ENCODE measurements at regions not wholly inside any gene's neighbourhood (a gene's known extent, or its start where the extent isn't known, plus 50 kb on each side); places are given as distances from the start of the nearest gene placed in this dataset.
"Not testable (repeated sequence)": the region's sequence is repeated elsewhere in the genome, so short reads cannot be mapped to it uniquely, and the experiment has no call there.

DNA sequence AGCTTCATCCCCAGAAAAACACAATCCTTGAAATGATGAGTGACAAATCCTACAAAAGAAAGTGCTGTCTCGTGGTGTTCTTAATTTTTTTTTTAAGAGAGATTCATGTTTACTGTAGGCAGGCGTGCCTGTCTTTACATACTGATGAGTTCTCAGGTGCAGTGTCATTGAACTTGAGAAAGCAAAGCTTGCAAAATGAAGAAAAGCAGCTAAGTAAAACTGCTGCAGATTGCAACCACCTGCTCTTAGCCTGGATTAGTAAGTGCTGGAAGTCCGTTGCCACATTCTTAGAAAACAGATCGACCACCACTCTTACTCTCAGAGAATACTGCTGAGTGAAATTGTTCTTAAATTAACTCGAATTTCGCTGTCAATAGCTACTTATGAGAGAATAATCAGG lies 854.6 kb downstream of the TRIML1 start:
- Mint-ChIP-seq H3K27ac (no peak overlapping the region), H3K36me3 (no peaks in the 10 kb centered on the region), H3K4me1 (no peaks in the 10 kb centered on the region), H3K4me3 (no peak overlapping the region), H3K9me3 (peaks cover 8 to 23% (median 21%) of the 10 kb centered on the region in 3 donors), H3K27me3 (no peaks in the 10 kb centered on the region)
- H3K27me3 ChIP-seq (replicated peaks in 1 of 2; ENCODE audit: control insufficient read depth in 2 of 2, extremely low read depth in 1 of 2, insufficient read depth in 2 of 2, low read length in 1 of 2): no peaks in the 10 kb centered on the region
- no peak overlapping the region for H3K4me3 ChIP-seq (ENCODE audit: control insufficient read depth in 1 of 2, extremely low read depth in 1 of 2, low read length in 1 of 2)
- ATAC-seq (replicated peaks in 1 of 4): no peak
- no peak overlapping the region for H3K27ac ChIP-seq (ENCODE audit: low read length)
- no peaks in the 10 kb centered on the region for H3K4me1 ChIP-seq (ENCODE audit: control insufficient read depth in 1 of 2, extremely low read depth in 1 of 2, insufficient read depth in 2 of 2, low read length in 2 of 2)
- H3K36me3 ChIP-seq (ENCODE audit: control insufficient read depth in 2 of 2, extremely low read depth in 1 of 2, insufficient read depth in 1 of 2, low read length in 1 of 2): no peaks in the 10 kb centered on the region
- no peak for DNase-seq
- WGBS (ENCODE audit: insufficient coverage): no CpG with 5 or more reads among the region's 6 CpGs
- H3K9me3 ChIP-seq: no peaks in the 10 kb centered on the region
- CTCF ChIA-PET: no interaction called here
- POLR2A ChIA-PET: no interaction called here

DNA sequence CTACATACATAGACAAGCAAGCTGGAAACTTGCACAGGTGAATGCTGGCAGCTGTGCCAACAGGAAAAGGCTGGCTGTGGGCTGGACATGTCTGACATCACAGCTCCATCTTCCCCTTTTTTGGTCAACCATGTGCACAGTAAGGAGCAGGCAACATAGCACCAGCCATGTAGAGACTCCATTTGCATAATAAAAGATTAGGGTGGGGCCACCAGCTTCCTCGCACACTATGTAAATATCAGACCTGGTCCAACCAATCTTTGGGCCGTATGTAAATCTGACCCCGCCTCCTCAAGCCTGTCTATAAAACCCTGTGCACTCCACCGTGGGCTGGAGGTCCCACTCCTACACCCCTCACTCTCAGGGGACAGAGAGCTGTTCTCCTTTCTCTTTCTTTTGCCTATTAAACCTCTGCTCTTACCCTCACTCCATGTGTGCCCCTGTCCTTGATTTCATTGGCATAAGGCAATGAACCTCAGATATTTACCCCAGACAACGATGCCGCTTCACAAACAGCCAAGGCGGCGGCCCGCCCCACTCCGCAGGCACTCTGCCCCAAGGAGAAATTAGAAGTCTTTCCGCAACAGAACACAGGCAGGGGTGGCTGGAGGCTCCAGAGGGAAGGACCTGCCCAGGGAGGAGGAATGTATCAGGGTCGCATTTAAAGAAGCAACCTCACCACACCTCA lies 862.2 kb downstream of the TRIML1 start:
- H3K4me1 ChIP-seq (ENCODE audit: control insufficient read depth in 1 of 2, extremely low read depth in 1 of 2, insufficient read depth in 2 of 2, low read length in 2 of 2): no peaks in the 10 kb centered on the region
- no peak overlapping the region for H3K4me3 ChIP-seq (ENCODE audit: control insufficient read depth in 1 of 2, extremely low read depth in 1 of 2, low read length in 1 of 2)
- no peaks in the 10 kb centered on the region for H3K36me3 ChIP-seq (ENCODE audit: control insufficient read depth in 2 of 2, extremely low read depth in 1 of 2, insufficient read depth in 1 of 2, low read length in 1 of 2)
- H3K27ac ChIP-seq (ENCODE audit: low read length): no peak overlapping the region
- Mint-ChIP-seq H3K4me1 (no peaks in the 10 kb centered on the region), H3K36me3 (no peaks in the 10 kb centered on the region), H3K4me3 (no peak overlapping the region), H3K27ac (no peak overlapping the region), H3K27me3 (no peaks in the 10 kb centered on the region), H3K9me3 (peaks cover 18 to 31% (median 26%) of the 10 kb centered on the region in 3 donors)
- DNase-seq: no peak
- no peaks in the 10 kb centered on the region for H3K27me3 ChIP-seq (replicated peaks in 1 of 2; ENCODE audit: control insufficient read depth in 2 of 2, extremely low read depth in 1 of 2, insufficient read depth in 2 of 2, low read length in 1 of 2)
- 90% methylated on average over 8 of the region's 12 CpGs for WGBS (ENCODE audit: insufficient coverage)
- ATAC-seq (replicated peaks in 1 of 4): no peak
- no peaks in the 10 kb centered on the region for H3K9me3 ChIP-seq
- ChIA-PET POLR2A (no interaction called here), CTCF (no interaction called here)

DNA sequence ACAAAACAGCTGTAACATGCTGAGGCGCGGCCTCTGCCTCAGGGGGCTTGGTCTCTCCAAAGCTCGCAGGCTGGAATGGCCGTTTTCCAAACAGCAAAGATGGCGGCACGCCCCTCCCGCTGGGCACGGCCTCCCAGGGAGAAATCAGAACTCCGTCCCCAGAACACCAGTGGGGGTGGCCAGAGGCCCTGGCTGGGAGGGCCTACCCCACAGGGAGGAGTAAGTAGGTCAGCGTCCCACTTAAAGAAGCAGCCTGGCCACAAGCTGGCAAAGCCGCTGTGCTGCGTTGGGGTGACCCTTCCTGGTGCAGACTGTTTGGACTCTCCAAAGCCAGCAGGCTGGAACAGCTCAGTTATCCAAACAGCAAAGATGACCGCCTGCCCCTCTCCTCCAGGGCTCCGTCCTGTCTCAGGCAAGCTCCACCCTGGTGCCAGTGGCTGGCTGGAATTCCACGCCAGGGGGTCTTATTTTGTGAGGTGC lies 862.8 kb downstream of the TRIML1 start:
- CTCF ChIA-PET: no interaction called here
- DNase-seq: no peak
- H3K4me3 Mint-ChIP-seq: no peak overlapping the region
- 96% methylated on average over 13 of the region's 15 CpGs for WGBS (ENCODE audit: insufficient coverage)
- H3K4me3 ChIP-seq (ENCODE audit: control insufficient read depth in 1 of 2, extremely low read depth in 1 of 2, low read length in 1 of 2): no peak overlapping the region
- no peaks in the 10 kb centered on the region for H3K36me3 Mint-ChIP-seq
- H3K9me3 Mint-ChIP-seq: peaks cover 17 to 29% (median 20%) of the 10 kb centered on the region in 3 donors
- H3K27me3 Mint-ChIP-seq: no peaks in the 10 kb centered on the region
- no peak overlapping the region for H3K27ac Mint-ChIP-seq
- no peaks in the 10 kb centered on the region for H3K4me1 ChIP-seq (ENCODE audit: control insufficient read depth in 1 of 2, extremely low read depth in 1 of 2, insufficient read depth in 2 of 2, low read length in 2 of 2)
- ATAC-seq (replicated peaks in 1 of 4): no peak
- POLR2A ChIA-PET: no interaction called here
- H3K4me1 Mint-ChIP-seq: no peaks in the 10 kb centered on the region
- no peaks in the 10 kb centered on the region for H3K27me3 ChIP-seq (replicated peaks in 1 of 2; ENCODE audit: control insufficient read depth in 2 of 2, extremely low read depth in 1 of 2, insufficient read depth in 2 of 2, low read length in 1 of 2)
- no peaks in the 10 kb centered on the region for H3K36me3 ChIP-seq (ENCODE audit: control insufficient read depth in 2 of 2, extremely low read depth in 1 of 2, insufficient read depth in 1 of 2, low read length in 1 of 2)
- no peak overlapping the region for H3K27ac ChIP-seq (ENCODE audit: low read length)
- H3K9me3 ChIP-seq: no peaks in the 10 kb centered on the region

DNA sequence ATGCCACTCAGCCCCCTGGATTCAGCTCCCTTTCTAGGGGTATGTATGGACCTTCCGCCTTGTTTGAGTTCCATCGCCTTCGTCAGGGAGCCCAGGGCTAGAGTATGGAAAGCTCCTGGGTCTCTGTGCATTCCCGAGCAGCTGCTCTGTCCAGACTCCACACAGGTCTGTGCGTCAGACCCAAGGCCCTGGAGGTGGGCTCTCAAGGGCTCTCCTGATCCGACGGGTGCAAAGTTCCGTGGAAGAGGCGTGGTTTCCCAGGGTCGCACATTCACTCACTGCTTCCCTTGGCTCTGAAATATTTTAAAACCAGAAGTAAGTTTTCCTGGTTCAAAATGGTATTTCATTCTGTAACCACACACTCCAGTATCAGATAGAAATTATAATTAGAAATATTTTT lies 863.2 kb downstream of the TRIML1 start:
- H3K27ac ChIP-seq (ENCODE audit: low read length): no peak overlapping the region
- ChIA-PET POLR2A (no interaction called here), CTCF (no interaction called here)
- Mint-ChIP-seq H3K27ac (no peak overlapping the region), H3K36me3 (no peaks in the 10 kb centered on the region), H3K27me3 (no peaks in the 10 kb centered on the region), H3K4me3 (no peak overlapping the region), H3K9me3 (peaks cover 17 to 29% (median 20%) of the 10 kb centered on the region in 3 donors), H3K4me1 (no peaks in the 10 kb centered on the region)
- H3K36me3 ChIP-seq (ENCODE audit: control insufficient read depth in 2 of 2, extremely low read depth in 1 of 2, insufficient read depth in 1 of 2, low read length in 1 of 2): no peaks in the 10 kb centered on the region
- no peak for ATAC-seq (replicated peaks in 1 of 4)
- no peak for DNase-seq
- H3K4me1 ChIP-seq (ENCODE audit: control insufficient read depth in 1 of 2, extremely low read depth in 1 of 2, insufficient read depth in 2 of 2, low read length in 2 of 2): no peaks in the 10 kb centered on the region
- 89% methylated on average over 7 of the region's 10 CpGs for WGBS (ENCODE audit: insufficient coverage)
- H3K27me3 ChIP-seq (replicated peaks in 1 of 2; ENCODE audit: control insufficient read depth in 2 of 2, extremely low read depth in 1 of 2, insufficient read depth in 2 of 2, low read length in 1 of 2): no peaks in the 10 kb centered on the region
- no peak overlapping the region for H3K4me3 ChIP-seq (ENCODE audit: control insufficient read depth in 1 of 2, extremely low read depth in 1 of 2, low read length in 1 of 2)
- H3K9me3 ChIP-seq: no peaks in the 10 kb centered on the region

DNA sequence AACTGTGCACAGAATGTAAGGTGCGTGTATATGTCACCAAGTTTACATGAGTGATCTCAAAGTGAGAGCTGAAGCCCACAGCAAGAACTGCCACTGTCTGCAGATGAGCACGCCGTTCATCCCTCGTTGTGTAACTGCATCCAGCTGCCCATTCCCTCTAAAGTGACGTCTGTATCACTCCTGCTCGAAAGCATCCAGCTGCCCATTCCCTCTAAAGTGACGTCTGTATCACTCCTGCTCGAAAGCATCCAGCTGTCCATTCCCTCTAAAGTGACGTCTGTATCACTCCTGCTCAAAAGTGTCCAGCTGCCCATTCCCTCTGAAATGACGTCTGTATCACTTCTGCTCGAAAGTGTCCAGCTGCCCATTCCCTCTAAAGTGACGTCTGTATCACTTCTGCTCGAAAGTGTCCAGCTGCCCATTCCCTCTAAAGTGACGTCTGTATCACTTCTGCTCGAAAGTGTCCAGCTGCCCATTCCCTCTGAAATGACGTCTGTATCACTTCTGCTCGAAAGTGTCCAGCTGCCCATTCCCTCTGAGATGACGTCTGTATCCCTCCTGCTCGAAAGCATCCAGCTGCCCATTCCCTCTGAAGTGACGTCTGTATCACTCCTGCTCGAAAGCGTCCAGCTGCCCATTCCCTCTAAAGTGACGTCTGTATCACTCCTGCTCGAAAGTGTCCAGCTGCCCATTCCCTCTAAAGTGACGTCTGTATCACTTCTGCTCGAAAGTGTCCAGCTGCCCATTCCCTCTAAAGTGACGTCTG lies 871.4 kb downstream of the TRIML1 start:
- H3K36me3 ChIP-seq (ENCODE audit: control insufficient read depth in 2 of 2, extremely low read depth in 1 of 2, insufficient read depth in 1 of 2, low read length in 1 of 2); CTCF ChIA-PET; DNase-seq; H3K4me1 ChIP-seq (ENCODE audit: control insufficient read depth in 1 of 2, extremely low read depth in 1 of 2, insufficient read depth in 2 of 2, low read length in 2 of 2); H3K27ac ChIP-seq (ENCODE audit: low read length); H3K36me3 Mint-ChIP-seq; H3K27me3 Mint-ChIP-seq; H3K4me1 Mint-ChIP-seq; H3K27ac Mint-ChIP-seq; H3K9me3 ChIP-seq; H3K4me3 ChIP-seq (ENCODE audit: control insufficient read depth in 1 of 2, extremely low read depth in 1 of 2, low read length in 1 of 2); POLR2A ChIA-PET; ATAC-seq (replicated peaks in 1 of 4); H3K27me3 ChIP-seq (replicated peaks in 1 of 2; ENCODE audit: control insufficient read depth in 2 of 2, extremely low read depth in 1 of 2, insufficient read depth in 2 of 2, low read length in 1 of 2); H3K4me3 Mint-ChIP-seq: not testable (repeated sequence)
- H3K9me3 Mint-ChIP-seq: peaks cover 11 to 20% (median 19%) of the 10 kb centered on the region in 3 donors
- WGBS (ENCODE audit: insufficient coverage): 83% methylated on average over 13 of the region's 27 CpGs

DNA sequence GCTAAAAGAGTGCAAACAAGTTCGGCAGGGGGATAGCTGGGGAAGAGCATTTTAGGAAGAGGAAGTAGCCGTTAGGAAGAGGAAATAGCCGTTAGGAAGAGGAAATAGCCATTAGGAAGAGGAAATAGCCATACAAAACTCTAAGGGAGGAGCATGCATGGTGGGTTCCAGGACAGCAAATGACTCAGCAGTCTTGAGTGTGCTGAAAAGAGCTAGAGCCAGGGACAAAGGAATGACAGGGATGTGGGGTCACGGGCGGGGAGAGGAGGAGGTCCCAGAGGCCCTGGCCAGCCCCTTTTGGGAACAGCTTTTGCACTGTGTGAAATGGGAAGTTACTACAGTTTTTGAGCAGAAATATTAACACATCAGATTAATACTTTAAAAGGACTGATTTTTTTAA lies 882.6 kb downstream of the TRIML1 start:
- DNase-seq (no peak), ATAC-seq (replicated peaks in 1 of 4) (no peak)
- no peaks in the 10 kb centered on the region for H3K9me3 ChIP-seq
- Mint-ChIP-seq H3K27me3 (no peaks in the 10 kb centered on the region), H3K27ac (no peak overlapping the region), H3K4me3 (no peak overlapping the region), H3K9me3 (peaks cover 6 to 17% (median 8%) of the 10 kb centered on the region in 3 donors), H3K4me1 (no peaks in the 10 kb centered on the region), H3K36me3 (no peaks in the 10 kb centered on the region)
- 17% methylated on average over 2 of the region's 5 CpGs for WGBS (ENCODE audit: insufficient coverage)
- H3K4me1 ChIP-seq (ENCODE audit: control insufficient read depth in 1 of 2, extremely low read depth in 1 of 2, insufficient read depth in 2 of 2, low read length in 2 of 2): no peaks in the 10 kb centered on the region
- no peak overlapping the region for H3K4me3 ChIP-seq (ENCODE audit: control insufficient read depth in 1 of 2, extremely low read depth in 1 of 2, low read length in 1 of 2)
- ChIA-PET POLR2A (no interaction called here), CTCF (no interaction called here)
- no peaks in the 10 kb centered on the region for H3K27me3 ChIP-seq (replicated peaks in 1 of 2; ENCODE audit: control insufficient read depth in 2 of 2, extremely low read depth in 1 of 2, insufficient read depth in 2 of 2, low read length in 1 of 2)
- H3K27ac ChIP-seq (ENCODE audit: low read length): no peak overlapping the region
- H3K36me3 ChIP-seq (ENCODE audit: control insufficient read depth in 2 of 2, extremely low read depth in 1 of 2, insufficient read depth in 1 of 2, low read length in 1 of 2): no peaks in the 10 kb centered on the region

All from T-cell (primary cell).